ENCODE measurements at regions not wholly inside any gene's neighbourhood (a gene's known extent, or its start where the extent isn't known, plus 50 kb on each side); places are given as distances from the start of the nearest gene placed in this dataset.

DNA sequence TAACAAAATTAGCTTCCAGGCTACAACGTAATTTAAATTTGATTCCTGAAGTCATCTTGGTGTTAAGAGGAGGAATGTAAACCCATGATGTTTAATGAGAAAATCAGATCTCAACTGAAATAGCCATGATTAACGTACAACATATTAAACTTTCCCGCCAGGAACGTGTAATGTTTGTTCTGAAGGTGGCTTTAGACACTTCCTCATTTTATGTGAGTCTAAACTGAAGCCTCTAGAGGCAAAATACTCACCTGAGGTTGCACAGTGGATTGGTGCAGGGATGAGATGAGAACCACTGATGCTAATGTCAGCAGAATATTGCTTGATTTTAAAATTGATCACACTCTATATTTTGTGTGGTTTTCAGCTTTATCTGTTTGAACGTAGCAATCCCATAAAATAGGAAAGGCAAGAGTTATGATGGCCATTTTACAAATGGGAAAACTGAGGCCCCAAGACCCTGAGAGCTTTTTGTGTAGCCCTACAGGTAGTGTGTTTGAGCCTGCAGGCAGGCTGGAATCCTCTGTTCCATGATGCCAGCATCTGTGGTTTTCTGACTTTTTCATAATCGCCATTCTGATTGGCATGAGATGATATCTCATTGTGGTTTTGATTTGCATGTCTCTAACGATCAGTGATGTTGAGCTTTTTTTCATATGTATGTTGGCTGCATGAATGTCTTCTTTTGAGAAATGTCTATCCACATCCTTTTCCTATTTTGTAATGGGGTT, 243.7 kb upstream of the BMPER start:
- Histone ChIP-seq H3K9ac (ENCODE audit: low read depth in 1 of 2, low read length in 2 of 2) (no peak overlapping the region), H3K4me1 (ENCODE audit: control insufficient read depth in 2 of 2, insufficient read depth in 2 of 2, low read length in 2 of 2) (no peaks in the 10 kb centered on the region), H3K9me3 (ENCODE audit: control insufficient read depth in 2 of 2, low read length in 2 of 2) (no peaks in the 10 kb centered on the region), H3K27ac (ENCODE audit: low read depth in 2 of 2, low read length in 2 of 2) (no peak overlapping the region), H3K27me3 (ENCODE audit: control insufficient read depth in 2 of 2, insufficient read depth in 2 of 2, low read length in 2 of 2) (no peaks in the 10 kb centered on the region), H3K4me3 (ENCODE audit: low read length in 2 of 2) (no peak overlapping the region), H3K36me3 (ENCODE audit: control insufficient read depth in 2 of 2, insufficient read depth in 2 of 2, low read length in 2 of 2) (no peaks in the 10 kb centered on the region)

DNA sequence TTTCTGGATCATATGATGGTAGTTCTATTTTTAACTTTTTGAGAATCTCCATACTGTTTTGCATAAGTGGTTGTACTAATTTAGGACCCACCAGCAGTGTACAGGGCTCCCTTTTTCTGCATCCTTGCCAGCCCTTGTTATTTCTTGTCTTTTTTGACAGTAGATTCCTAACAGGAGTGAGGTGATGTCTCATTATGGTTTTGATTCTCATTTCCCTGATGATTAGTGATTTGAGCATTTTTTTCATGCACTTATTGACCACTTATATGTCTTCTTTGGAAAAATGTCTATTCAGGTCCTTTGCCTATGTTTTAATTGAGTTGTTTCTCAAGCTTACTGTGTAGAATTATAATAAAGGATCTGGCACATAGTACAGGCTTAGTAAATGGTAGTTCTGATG, 238.8 kb upstream of the BMPER start:
- Histone ChIP-seq H3K4me1 (ENCODE audit: control insufficient read depth in 2 of 2, insufficient read depth in 2 of 2, low read length in 2 of 2) (no peaks in the 10 kb centered on the region), H3K27ac (ENCODE audit: low read depth in 2 of 2, low read length in 2 of 2) (no peak overlapping the region), H3K4me3 (ENCODE audit: low read length in 2 of 2) (no peak overlapping the region), H3K27me3 (ENCODE audit: control insufficient read depth in 2 of 2, insufficient read depth in 2 of 2, low read length in 2 of 2) (no peaks in the 10 kb centered on the region), H3K9ac (ENCODE audit: low read depth in 1 of 2, low read length in 2 of 2) (no peak overlapping the region), H3K36me3 (ENCODE audit: control insufficient read depth in 2 of 2, insufficient read depth in 2 of 2, low read length in 2 of 2) (no peaks in the 10 kb centered on the region), H3K9me3 (ENCODE audit: control insufficient read depth in 2 of 2, low read length in 2 of 2) (no peaks in the 10 kb centered on the region)

DNA sequence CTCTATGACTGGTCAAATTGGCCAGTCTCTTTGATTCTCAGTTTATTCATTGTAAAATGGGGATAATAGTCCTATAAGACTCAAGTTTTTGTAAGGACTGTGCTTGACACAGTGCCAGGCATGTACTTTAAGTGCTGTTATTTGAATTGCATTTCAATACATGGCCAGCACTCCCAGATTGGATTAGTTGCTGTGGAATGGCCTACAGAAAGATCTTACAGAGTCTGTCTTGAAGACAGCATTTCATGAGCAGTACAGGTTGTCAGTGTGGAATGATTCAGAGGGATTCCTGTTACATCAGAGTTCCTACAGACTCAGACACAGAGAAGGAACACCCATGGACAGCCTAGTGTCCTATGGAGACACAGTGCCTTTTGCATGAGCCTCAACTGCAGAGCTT, 238.1 kb upstream of the BMPER start:
- H3K4me3 ChIP-seq (ENCODE audit: low read length in 2 of 2): no peak overlapping the region
- H3K9me3 ChIP-seq (ENCODE audit: control insufficient read depth in 2 of 2, low read length in 2 of 2): no peaks in the 10 kb centered on the region
- no peak overlapping the region for H3K27ac ChIP-seq (ENCODE audit: low read depth in 2 of 2, low read length in 2 of 2)
- H3K9ac ChIP-seq (ENCODE audit: low read depth in 1 of 2, low read length in 2 of 2): no peak overlapping the region
- H3K4me1 ChIP-seq (ENCODE audit: control insufficient read depth in 2 of 2, insufficient read depth in 2 of 2, low read length in 2 of 2): no peaks in the 10 kb centered on the region
- no peaks in the 10 kb centered on the region for H3K27me3 ChIP-seq (ENCODE audit: control insufficient read depth in 2 of 2, insufficient read depth in 2 of 2, low read length in 2 of 2)
- H3K36me3 ChIP-seq (ENCODE audit: control insufficient read depth in 2 of 2, insufficient read depth in 2 of 2, low read length in 2 of 2): no peaks in the 10 kb centered on the region

DNA sequence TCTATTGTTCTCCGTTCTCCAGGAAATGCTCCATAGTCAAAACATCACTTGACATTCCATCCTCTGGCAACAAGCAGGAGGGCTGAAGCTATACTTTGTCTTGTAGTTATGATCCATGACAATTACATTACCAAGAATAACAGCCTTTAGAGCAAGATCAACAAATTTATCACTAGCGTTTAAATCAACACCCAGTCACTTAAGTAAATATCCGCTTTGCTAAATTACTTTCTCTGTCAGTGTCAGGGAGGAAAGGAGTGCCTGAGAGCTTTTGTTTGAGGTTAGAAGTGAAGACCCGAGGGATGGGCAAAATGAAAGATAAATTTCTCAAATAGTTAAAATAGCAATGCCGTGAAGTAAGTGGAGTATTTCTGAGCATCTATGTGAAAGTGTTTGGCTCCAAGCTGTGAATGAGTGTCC, 236.1 kb upstream of the BMPER start:
- Histone ChIP-seq H3K27me3 (ENCODE audit: control insufficient read depth in 2 of 2, insufficient read depth in 2 of 2, low read length in 2 of 2) (no peaks in the 10 kb centered on the region), H3K9ac (ENCODE audit: low read depth in 1 of 2, low read length in 2 of 2) (no peak overlapping the region), H3K36me3 (ENCODE audit: control insufficient read depth in 2 of 2, insufficient read depth in 2 of 2, low read length in 2 of 2) (no peaks in the 10 kb centered on the region), H3K4me3 (ENCODE audit: low read length in 2 of 2) (no peak overlapping the region), H3K27ac (ENCODE audit: low read depth in 2 of 2, low read length in 2 of 2) (no peak overlapping the region), H3K4me1 (ENCODE audit: control insufficient read depth in 2 of 2, insufficient read depth in 2 of 2, low read length in 2 of 2) (no peaks in the 10 kb centered on the region), H3K9me3 (ENCODE audit: control insufficient read depth in 2 of 2, low read length in 2 of 2) (no peaks in the 10 kb centered on the region)

DNA sequence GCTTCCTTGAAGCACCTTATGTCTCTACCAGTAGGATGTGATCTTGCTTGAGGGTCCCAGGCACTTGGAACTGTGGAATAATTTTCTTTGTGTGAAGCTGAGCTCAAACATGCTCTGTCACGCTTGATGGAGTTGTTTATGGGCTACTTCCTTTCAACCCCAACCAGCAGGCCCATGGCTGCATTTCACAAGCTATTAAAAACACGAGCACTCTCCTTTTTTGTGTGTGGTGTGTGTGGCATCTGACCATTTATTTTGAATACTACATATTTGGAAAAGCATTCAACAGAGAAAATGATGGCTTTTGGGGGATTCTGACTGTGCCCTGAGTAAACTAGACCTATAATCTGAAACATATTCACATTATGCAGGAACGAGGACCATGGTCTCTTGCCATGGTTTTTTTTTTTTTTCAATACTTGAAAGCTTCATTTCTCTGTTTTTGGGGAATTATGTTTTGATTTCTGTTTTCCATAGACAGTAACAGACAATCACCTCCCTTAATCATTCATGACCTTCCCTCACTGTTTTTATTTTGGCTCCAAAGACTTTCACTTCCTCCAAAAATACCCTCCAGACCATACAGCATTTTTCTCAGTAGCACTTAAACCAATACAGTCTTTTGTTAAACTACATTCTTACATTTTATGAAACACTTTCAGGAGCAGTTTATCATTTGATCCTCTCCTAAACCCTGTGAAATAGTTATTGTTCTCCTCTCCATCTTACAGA, 233.6 kb upstream of the BMPER start:
- Histone ChIP-seq H3K9me3 (ENCODE audit: control insufficient read depth in 2 of 2, low read length in 2 of 2) (no peaks in the 10 kb centered on the region), H3K27me3 (ENCODE audit: control insufficient read depth in 2 of 2, insufficient read depth in 2 of 2, low read length in 2 of 2) (no peaks in the 10 kb centered on the region), H3K36me3 (ENCODE audit: control insufficient read depth in 2 of 2, insufficient read depth in 2 of 2, low read length in 2 of 2) (no peaks in the 10 kb centered on the region), H3K4me3 (ENCODE audit: low read length in 2 of 2) (no peak overlapping the region), H3K4me1 (ENCODE audit: control insufficient read depth in 2 of 2, insufficient read depth in 2 of 2, low read length in 2 of 2) (no peaks in the 10 kb centered on the region), H3K27ac (ENCODE audit: low read depth in 2 of 2, low read length in 2 of 2) (no peak overlapping the region), H3K9ac (ENCODE audit: low read depth in 1 of 2, low read length in 2 of 2) (no peak overlapping the region)

DNA sequence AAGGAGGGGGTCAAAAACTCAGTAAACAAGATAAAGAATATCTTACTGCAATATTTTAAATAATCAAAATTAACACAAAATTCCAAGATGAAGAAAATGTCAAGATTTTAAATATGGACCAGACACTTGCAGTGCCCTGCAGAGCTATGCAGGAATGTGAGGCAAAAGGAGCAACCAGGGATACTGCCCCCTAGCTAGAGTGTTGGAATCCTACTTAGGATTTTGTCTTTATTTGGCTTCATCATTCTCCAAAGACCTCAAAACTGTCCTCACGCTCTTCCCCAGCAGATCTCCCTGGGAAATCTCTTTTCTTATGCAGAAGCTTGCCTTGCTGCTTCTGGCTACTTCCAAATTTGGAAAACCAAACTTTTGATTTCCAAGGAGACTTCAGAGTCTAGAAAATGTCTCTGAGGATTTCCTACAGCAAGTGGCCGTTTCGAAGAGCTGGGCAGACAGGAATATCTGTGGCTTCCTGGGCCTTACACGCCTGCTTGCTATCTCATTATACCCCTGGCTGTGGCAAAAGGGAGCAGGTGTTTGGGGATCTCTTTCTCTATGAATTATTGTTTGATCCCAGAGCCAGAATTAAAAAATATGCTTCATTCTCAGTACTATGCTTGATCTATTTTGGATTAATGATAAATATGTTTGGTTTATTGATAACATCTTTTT, 232.2 kb upstream of the BMPER start:
- no peaks in the 10 kb centered on the region for H3K4me1 ChIP-seq (ENCODE audit: control insufficient read depth in 2 of 2, insufficient read depth in 2 of 2, low read length in 2 of 2)

DNA sequence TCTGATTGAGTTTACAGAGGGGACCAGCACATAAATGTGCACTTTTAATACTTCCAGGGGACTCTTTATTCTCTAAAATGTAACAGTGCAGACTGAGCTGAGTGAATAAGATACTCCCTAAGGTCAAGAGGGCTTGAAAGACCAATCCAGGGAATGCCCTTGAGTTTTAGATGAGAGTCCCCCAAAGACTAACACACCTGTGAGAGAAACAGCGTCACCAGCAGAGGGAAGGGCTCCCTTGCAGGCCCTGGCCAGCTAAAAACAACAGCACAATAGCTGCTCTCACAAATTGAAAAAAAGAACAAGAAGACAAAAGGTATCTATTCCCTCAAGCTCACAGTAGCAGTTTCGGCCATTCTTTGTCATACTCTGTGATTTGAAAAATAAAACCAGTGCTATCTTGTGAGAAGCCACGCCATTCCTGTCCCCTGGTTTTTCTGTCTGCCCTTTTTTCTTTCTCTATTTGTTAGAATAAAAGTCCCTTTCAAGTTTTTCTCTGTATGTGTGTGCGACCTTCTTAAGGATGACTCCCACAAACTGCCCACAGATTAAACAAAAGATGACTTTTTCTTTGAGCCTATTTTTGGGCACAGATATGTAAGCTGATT, 230.4 kb upstream of the BMPER start:
- Histone ChIP-seq H3K4me1 (ENCODE audit: control insufficient read depth in 2 of 2, insufficient read depth in 2 of 2, low read length in 2 of 2) (no peaks in the 10 kb centered on the region), H3K36me3 (ENCODE audit: control insufficient read depth in 2 of 2, insufficient read depth in 2 of 2, low read length in 2 of 2) (no peaks in the 10 kb centered on the region), H3K4me3 (ENCODE audit: low read length in 2 of 2) (no peak overlapping the region), H3K9ac (ENCODE audit: low read depth in 1 of 2, low read length in 2 of 2) (no peak overlapping the region), H3K27me3 (ENCODE audit: control insufficient read depth in 2 of 2, insufficient read depth in 2 of 2, low read length in 2 of 2) (no peaks in the 10 kb centered on the region), H3K9me3 (ENCODE audit: control insufficient read depth in 2 of 2, low read length in 2 of 2) (no peaks in the 10 kb centered on the region), H3K27ac (ENCODE audit: low read depth in 2 of 2, low read length in 2 of 2) (no peak overlapping the region)

More for the DNA sequence above, 232.2 kb upstream of the BMPER start:
- H3K4me3 ChIP-seq (ENCODE audit: low read length in 2 of 2): no peak overlapping the region
- H3K27me3 ChIP-seq (ENCODE audit: control insufficient read depth in 2 of 2, insufficient read depth in 2 of 2, low read length in 2 of 2): no peaks in the 10 kb centered on the region
- no peaks in the 10 kb centered on the region for H3K9me3 ChIP-seq (ENCODE audit: control insufficient read depth in 2 of 2, low read length in 2 of 2)
- H3K27ac ChIP-seq (ENCODE audit: low read depth in 2 of 2, low read length in 2 of 2): no peak overlapping the region
- H3K36me3 ChIP-seq (ENCODE audit: control insufficient read depth in 2 of 2, insufficient read depth in 2 of 2, low read length in 2 of 2): no peaks in the 10 kb centered on the region
- no peak overlapping the region for H3K9ac ChIP-seq (ENCODE audit: low read depth in 1 of 2, low read length in 2 of 2)

DNA sequence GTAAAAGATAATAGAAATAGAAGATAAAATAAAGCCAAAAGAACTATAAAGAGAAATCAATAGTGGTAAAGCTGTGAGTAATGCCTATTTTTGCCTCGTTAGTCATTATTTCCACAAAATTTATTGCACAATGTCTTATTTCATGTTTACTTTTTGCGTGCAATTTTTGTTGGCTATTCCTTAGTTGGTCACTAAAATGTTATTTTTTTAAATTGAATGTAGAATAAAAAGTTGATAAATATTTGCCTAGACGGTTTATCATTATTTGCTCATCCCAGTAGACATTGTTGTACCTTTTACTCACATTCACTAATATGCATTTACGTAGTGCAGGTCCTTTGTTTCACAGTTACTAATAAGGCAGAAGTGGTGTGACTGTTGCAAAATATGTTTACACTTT, 227.8 kb upstream of the BMPER start:
- no peaks in the 10 kb centered on the region for H3K27me3 ChIP-seq (ENCODE audit: control insufficient read depth in 2 of 2, insufficient read depth in 2 of 2, low read length in 2 of 2)
- no peaks in the 10 kb centered on the region for H3K36me3 ChIP-seq (ENCODE audit: control insufficient read depth in 2 of 2, insufficient read depth in 2 of 2, low read length in 2 of 2)
- no peaks in the 10 kb centered on the region for H3K9me3 ChIP-seq (ENCODE audit: control insufficient read depth in 2 of 2, low read length in 2 of 2)
- no peak overlapping the region for H3K9ac ChIP-seq (ENCODE audit: low read depth in 1 of 2, low read length in 2 of 2)
- H3K27ac ChIP-seq (ENCODE audit: low read depth in 2 of 2, low read length in 2 of 2): no peak overlapping the region
- H3K4me3 ChIP-seq (ENCODE audit: low read length in 2 of 2): no peak overlapping the region
- H3K4me1 ChIP-seq (ENCODE audit: control insufficient read depth in 2 of 2, insufficient read depth in 2 of 2, low read length in 2 of 2): no peaks in the 10 kb centered on the region

DNA sequence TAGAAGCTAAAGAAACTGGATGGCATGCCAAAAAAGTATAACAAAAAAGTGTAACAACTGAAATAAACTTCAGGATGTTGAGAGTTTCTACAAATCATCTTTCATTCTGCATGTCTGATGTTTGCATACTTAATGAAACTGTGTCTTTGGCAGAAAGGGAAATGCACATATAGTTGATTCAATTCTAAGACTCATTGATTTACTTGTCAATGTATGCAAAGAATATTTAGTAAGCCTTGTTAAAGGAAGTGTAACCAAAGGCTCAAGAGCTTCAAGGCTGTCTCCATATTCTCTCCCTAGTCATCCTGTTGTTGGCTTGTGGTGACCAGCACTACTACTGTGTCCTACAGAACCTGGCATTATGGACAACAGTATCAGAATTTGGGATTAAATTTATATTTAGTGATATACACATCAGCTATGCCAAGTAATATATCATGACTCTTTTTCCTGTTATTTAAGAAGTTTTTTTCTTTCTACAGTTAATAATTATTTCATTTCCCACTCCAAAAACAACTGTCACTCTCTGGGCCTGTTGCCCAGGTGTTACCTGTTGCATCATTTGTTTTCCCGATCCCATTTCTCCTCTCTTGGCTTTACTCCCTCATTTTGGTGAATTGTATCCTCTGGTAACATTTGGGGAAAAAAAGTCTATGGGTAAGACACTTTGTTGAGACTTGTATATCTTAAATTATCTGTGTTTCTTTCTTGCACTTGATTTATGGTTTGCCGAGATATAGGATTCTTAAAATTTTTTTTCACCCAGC, 226.6 kb upstream of the BMPER start:
- H3K9me3 ChIP-seq (ENCODE audit: control insufficient read depth in 2 of 2, low read length in 2 of 2): no peaks in the 10 kb centered on the region
- H3K4me3 ChIP-seq (ENCODE audit: low read length in 2 of 2): no peak overlapping the region
- H3K4me1 ChIP-seq (ENCODE audit: control insufficient read depth in 2 of 2, insufficient read depth in 2 of 2, low read length in 2 of 2): no peaks in the 10 kb centered on the region
- H3K27me3 ChIP-seq (ENCODE audit: control insufficient read depth in 2 of 2, insufficient read depth in 2 of 2, low read length in 2 of 2): no peaks in the 10 kb centered on the region
- no peak overlapping the region for H3K9ac ChIP-seq (ENCODE audit: low read depth in 1 of 2, low read length in 2 of 2)
- H3K36me3 ChIP-seq (ENCODE audit: control insufficient read depth in 2 of 2, insufficient read depth in 2 of 2, low read length in 2 of 2): no peaks in the 10 kb centered on the region
- no peak overlapping the region for H3K27ac ChIP-seq (ENCODE audit: low read depth in 2 of 2, low read length in 2 of 2)
